Activated T-helper 2 cell treated with anti-CD3 and anti-CD28 coated beads, Interferon-gamma antibody, Interleukin-2, Interleukin-4, amounts not matched to agents 10 μg/mL and 5 μg/mL and 100 μg/mL, durations not matched to agents 14 hours and 24 hours and 36 hours (primary cell): ENCODE measurements at regions not wholly inside any gene's neighbourhood (a gene's known extent, or its start where the extent isn't known, plus 50 kb on each side); places are given as distances from the start of the nearest gene placed in this dataset.

Source experiments
- DNase-seq: peaks from one replicate; pipeline ENCODE4 v3.0.0; 2021; ENCODE audit warnings: low spot score
- H3K27ac Mint-ChIP-seq: one replicate; pipeline ENCODE4 v1.8.0; 2021; ENCODE audit warnings: mixed read lengths
- H3K27me3 Mint-ChIP-seq: one replicate; pipeline ENCODE4 v1.8.0; 2021; ENCODE audit warnings: low read depth, mixed read lengths
- H3K36me3 Mint-ChIP-seq: one replicate; pipeline ENCODE4 v1.8.0; 2021; ENCODE audit warnings: low read depth, mixed read lengths
- H3K4me1 Mint-ChIP-seq: one replicate; pipeline ENCODE4 v1.8.0; 2021; ENCODE audit warnings: low read depth, mixed read lengths
- H3K4me3 Mint-ChIP-seq: one replicate; pipeline ENCODE4 v1.8.0; 2021; ENCODE audit warnings: low read depth, mild to moderate bottlenecking, moderate library complexity, mixed read lengths
- H3K9me3 Mint-ChIP-seq: one replicate; pipeline ENCODE4 v1.8.0; 2021; ENCODE audit warnings: mixed read lengths
- intact Hi-C: fragments of 100-400 bp; cut with micrococcal nuclease; formaldehyde crosslinking; loops from one replicate; pipeline ENCODE4 v1.15.1; 2023

DNA sequence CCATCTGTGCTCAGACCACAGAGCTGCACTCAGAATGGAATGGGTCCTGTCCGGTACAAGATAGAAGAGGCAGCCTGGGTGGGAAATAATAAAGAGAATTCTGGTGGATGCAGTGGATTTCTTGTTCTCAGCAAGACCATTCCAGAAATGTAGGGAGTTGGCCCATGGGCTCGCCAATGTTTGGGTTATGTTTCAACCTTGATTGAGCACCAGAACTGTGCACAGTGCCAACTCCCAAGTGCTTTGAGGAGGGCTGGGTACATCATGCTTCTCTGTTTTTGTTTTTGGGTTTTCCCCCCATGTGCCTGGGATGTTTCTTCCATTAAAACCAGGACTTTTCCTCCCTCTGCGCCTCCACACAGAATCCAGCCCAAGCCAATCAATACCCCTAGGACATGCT lies 304.1 kb downstream of the TNS1 start:
- Mint-ChIP-seq H3K27ac (no peak overlapping the region), H3K4me1 (peaks cover 10% of the 10 kb centered on the region), H3K9me3 (no peaks in the 10 kb centered on the region), H3K4me3 (no peak overlapping the region), H3K27me3 (no peaks in the 10 kb centered on the region), H3K36me3 (no peaks in the 10 kb centered on the region)
- no peak for DNase-seq
- intact Hi-C loops = no loop called here

DNA sequence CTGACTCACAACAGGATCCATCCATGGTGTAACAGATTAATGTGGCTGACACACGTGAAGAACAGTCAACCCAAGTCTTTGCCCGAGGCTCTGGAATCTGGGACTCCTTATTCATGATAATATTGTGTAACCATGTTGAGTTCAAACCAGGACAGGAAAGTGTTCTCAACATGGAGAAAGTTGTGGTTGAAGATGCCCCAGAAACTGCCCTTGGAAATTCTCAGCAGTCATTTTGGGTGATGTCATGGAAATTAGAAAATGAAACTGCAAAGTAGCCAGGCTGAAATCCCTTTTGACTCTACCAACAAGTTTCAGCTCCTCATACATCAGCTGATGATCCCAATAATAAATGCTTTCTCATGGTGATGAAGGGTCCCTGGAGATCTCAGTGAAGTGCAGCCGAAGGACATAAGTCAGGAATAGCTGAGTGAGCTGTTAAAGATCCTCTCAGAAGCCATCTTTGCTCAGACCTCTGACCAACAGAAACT lies 307.7 kb downstream of the TNS1 start:
- intact Hi-C loops = no loop called here
- Mint-ChIP-seq H3K27me3 (no peaks in the 10 kb centered on the region), H3K4me3 (no peak overlapping the region), H3K9me3 (no peaks in the 10 kb centered on the region), H3K4me1 (peaks cover 10% of the 10 kb centered on the region), H3K27ac (no peak overlapping the region), H3K36me3 (no peaks in the 10 kb centered on the region)
- no peak for DNase-seq

DNA sequence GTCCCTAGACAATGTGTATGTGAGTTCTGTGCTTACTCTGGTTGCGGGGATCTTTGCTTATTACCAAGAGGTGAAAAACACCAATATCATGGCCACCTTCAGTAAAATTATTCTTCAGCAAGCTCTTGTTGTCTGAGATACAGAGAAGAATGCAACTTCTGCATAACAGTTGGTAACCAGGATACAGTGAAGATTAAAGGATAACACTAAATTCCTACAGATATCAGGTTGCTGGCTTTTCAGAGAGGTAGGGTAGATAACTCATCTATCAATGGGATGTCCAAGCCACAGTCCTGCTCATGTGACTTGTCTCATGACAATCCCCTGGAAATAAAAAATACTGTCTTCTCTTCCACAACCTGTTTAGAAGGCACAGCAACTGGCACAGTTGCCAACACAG lies 308.5 kb downstream of the TNS1 start:
- peaks cover 10% of the 10 kb centered on the region for H3K4me1 Mint-ChIP-seq
- no peaks in the 10 kb centered on the region for H3K9me3 Mint-ChIP-seq
- no peaks in the 10 kb centered on the region for H3K36me3 Mint-ChIP-seq
- no peak overlapping the region for H3K27ac Mint-ChIP-seq
- DNase-seq = no peak
- no peak overlapping the region for H3K4me3 Mint-ChIP-seq
- no peaks in the 10 kb centered on the region for H3K27me3 Mint-ChIP-seq
- intact Hi-C loops = no loop called here

- DNase-seq = no peak
- H3K36me3 Mint-ChIP-seq = no peaks in the 10 kb centered on the region
- no peak overlapping the region for H3K27ac Mint-ChIP-seq
- peaks cover 10% of the 10 kb centered on the region for H3K4me1 Mint-ChIP-seq
- no peak overlapping the region for H3K4me3 Mint-ChIP-seq
- H3K27me3 Mint-ChIP-seq = no peaks in the 10 kb centered on the region
- H3K9me3 Mint-ChIP-seq = no peaks in the 10 kb centered on the region
- intact Hi-C loops = no loop called here
These were observed 309.4 kb downstream of the TNS1 start for GRCh38 chr2:217693363-217693762.

GRCh38 chr2:217691920-217692666 lies 310.7 kb downstream of the TNS1 start:
- H3K4me1 Mint-ChIP-seq = peaks cover 8% of the 10 kb centered on the region
- no peaks in the 10 kb centered on the region for H3K9me3 Mint-ChIP-seq
- H3K27me3 Mint-ChIP-seq = no peaks in the 10 kb centered on the region
- DNase-seq = no peak
- no peaks in the 10 kb centered on the region for H3K36me3 Mint-ChIP-seq
- no peak overlapping the region for H3K4me3 Mint-ChIP-seq
- H3K27ac Mint-ChIP-seq = no peak overlapping the region
- intact Hi-C loops = no loop called here

DNA sequence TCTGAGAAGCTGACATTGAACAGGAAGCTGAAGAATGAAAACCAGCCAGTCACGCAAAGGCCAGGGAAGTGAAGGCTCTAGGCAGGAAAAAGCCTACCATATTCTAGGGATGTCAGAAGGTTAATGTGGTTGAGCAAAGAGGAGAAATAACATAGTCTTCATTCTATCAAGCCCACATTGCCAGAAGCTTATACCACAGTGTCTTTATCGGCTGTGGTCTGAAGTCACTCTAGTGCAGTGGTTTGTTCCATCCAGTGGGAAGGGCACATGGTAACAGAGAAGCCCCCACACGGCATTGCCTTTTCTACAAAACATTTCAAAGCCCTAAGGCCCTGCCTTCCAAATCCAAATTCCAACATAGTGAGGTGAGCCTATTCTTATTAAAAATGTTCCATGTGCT lies 311.3 kb downstream of the TNS1 start:
- H3K27ac Mint-ChIP-seq = no peak overlapping the region
- H3K36me3 Mint-ChIP-seq = no peaks in the 10 kb centered on the region
- H3K4me3 Mint-ChIP-seq = no peak overlapping the region
- H3K4me1 Mint-ChIP-seq = peaks cover 8% of the 10 kb centered on the region
- H3K9me3 Mint-ChIP-seq = no peaks in the 10 kb centered on the region
- H3K27me3 Mint-ChIP-seq = no peaks in the 10 kb centered on the region
- no peak for DNase-seq
- intact Hi-C loops = no loop called here

DNA sequence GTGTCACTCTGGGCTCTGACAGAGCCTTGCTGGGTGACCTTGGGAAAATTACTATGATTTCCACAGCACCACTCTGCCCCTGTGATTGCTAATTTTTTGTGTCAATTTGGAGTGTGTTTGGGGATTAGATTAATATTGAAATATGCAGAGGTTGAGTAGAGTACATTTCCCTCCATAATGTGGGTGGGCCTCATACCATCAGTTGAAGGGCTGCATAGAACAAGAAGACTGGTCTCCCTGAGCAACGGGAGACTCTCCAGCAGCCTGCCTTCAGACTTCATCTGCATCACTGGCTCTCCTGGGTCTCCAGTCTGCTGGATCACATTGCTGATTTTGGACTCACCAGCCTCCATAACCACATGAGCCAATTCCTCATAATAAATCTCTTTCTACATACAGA lies 313.7 kb downstream of the TNS1 start:
- intact Hi-C loops = no loop called here
- H3K27me3 Mint-ChIP-seq = no peaks in the 10 kb centered on the region
- no peak for DNase-seq
- H3K9me3 Mint-ChIP-seq = no peaks in the 10 kb centered on the region
- H3K36me3 Mint-ChIP-seq = no peaks in the 10 kb centered on the region
- no peak overlapping the region for H3K4me3 Mint-ChIP-seq
- H3K4me1 Mint-ChIP-seq = no peaks in the 10 kb centered on the region
- H3K27ac Mint-ChIP-seq = no peak overlapping the region

DNA sequence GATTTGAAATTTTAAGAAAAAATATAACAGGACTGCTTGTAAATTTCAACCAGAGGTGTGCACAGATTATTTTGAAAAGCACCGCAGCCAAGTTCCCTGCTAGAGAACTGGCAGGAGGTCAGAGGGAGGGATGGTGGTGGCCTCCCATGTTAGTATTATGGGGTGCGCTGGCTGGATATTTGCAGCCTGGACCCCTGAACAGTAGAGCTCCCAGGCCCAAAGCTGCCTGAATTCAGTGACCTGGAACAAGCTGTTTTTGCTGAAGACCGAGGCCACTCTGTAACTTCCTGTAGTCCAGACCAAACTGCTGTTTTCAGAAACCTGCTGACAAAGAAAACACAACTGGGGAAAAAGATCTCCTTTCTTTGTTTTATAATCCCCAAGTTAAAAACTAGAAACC lies 314.3 kb downstream of the TNS1 start:
- Mint-ChIP-seq H3K9me3 (no peaks in the 10 kb centered on the region), H3K27me3 (no peaks in the 10 kb centered on the region), H3K36me3 (no peaks in the 10 kb centered on the region), H3K4me1 (no peaks in the 10 kb centered on the region), H3K27ac (no peak overlapping the region), H3K4me3 (no peak overlapping the region)
- no peak for DNase-seq
- intact Hi-C loops = no loop called here

DNA sequence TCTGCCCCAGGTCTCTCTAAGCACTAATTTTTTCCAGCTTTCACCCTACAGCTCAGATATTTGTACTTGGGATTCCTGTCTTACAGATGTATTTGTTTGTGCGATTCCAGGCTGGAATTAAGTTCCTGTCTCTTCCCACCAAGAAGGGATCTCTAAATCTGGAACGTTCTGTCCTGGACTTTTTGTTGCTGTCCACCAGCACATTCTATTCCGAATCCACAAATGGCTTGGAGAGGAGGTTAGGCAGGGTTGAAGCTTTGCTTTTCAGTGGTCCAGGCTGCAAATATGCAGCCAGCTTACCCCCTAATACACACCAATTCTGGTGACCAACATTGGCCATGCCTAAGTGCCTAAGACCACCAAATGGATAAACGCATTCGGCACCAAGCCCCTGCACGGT lies 315.0 kb downstream of the TNS1 start:
- Mint-ChIP-seq H3K27ac (no peak overlapping the region), H3K9me3 (no peaks in the 10 kb centered on the region), H3K4me3 (no peak overlapping the region), H3K27me3 (no peaks in the 10 kb centered on the region), H3K36me3 (no peaks in the 10 kb centered on the region), H3K4me1 (no peaks in the 10 kb centered on the region)
- intact Hi-C loops = no loop called here
- DNase-seq = no peak

GRCh38 chr2:217685255-217685605 lies 317.6 kb downstream of the TNS1 start:
- Mint-ChIP-seq H3K9me3 (no peaks in the 10 kb centered on the region), H3K36me3 (no peaks in the 10 kb centered on the region), H3K4me3 (no peak overlapping the region), H3K27ac (no peak overlapping the region), H3K4me1 (no peaks in the 10 kb centered on the region), H3K27me3 (no peaks in the 10 kb centered on the region)
- intact Hi-C loops = no loop called here
- no peak for DNase-seq

DNA sequence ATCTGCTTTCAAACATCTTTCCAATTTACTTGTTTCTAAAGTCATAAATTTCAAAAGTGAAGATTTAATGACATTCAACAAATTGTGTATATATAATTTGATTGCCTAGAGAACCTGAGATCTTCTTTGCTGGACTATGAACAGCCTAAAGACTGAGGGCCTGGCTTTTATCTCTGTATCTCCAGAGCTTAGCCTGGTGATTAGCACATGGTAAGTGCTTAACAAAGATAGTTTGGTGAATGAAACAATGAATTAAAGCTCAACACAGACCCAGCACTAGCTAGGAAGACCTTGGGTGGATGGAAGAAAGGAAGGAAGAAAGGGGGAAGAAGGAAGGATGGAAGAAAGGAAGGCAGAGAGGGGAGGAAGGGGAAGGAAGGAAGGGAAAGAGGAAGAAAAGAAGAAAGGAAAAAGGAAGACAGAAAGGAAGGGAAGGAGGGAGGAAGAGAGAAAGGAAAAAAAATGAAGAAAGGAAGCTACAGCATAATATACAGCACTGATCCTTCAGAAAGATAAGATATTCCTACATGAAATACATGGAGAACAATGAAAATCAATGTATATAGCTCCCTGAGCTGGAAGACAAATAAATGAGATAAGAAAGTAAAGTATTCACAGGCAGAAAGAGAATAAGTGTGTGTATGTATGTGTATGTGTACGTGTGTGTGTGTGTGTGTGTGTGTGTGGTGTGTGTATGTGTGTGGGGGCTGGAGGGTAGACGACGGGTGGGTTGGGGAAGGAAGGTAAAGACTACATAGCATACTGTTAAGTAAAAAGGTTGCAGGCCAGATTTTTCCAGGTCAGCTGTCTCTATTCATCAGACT lies 318.2 kb downstream of the TNS1 start:
- Mint-ChIP-seq H3K9me3 (no peaks in the 10 kb centered on the region), H3K4me1 (no peaks in the 10 kb centered on the region), H3K36me3 (no peaks in the 10 kb centered on the region), H3K27me3 (no peaks in the 10 kb centered on the region), H3K27ac (no peak overlapping the region), H3K4me3 (no peak overlapping the region)
- DNase-seq = no peak
- intact Hi-C loops = no loop called here

DNA sequence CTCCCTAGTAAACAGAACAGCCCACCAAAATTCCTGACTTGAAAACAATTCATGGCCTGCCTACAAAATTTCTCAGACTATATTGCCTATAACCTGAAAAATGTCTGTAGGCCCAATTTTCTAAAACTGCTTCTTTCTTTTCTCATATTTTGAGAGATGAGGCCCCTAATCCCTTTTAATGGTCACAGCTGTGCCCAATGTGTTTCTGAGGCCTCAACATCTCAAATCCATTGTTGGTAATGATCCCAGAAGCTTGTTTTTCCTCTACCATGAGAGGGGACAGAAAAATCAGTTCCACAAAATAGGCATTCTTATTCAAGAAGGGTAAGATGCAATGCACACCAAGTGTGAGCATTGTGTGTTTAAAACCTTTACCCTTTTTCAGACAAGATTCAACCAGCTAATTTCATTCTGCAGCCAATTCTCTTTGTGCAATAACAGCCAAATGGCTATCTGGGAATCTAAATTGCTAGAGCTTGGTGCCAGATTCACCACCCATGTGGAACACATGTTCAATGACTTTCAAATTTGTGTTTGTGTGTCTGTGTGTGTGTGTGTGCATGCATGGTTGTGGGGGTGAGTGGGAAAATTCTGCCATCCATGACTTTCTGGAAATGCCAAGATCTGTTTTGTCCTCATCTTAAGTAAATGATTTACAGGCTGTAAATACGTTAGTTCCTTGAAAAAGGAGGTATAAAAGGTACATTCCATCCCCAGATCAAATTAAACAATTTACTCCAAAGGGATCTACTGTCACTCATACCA lies 319.5 kb downstream of the TNS1 start:
- H3K27me3 Mint-ChIP-seq = no peaks in the 10 kb centered on the region

GRCh38 chr2:217681791-217682190 lies 321.0 kb downstream of the TNS1 start:
- H3K4me1 Mint-ChIP-seq = no peaks in the 10 kb centered on the region
- intact Hi-C loops = no loop called here
- H3K27me3 Mint-ChIP-seq = no peaks in the 10 kb centered on the region
- no peaks in the 10 kb centered on the region for H3K36me3 Mint-ChIP-seq
- H3K4me3 Mint-ChIP-seq = no peak overlapping the region
- no peak overlapping the region for H3K27ac Mint-ChIP-seq
- DNase-seq = no peak
- no peaks in the 10 kb centered on the region for H3K9me3 Mint-ChIP-seq

More for the DNA sequence above, 319.5 kb downstream of the TNS1 start:
- H3K27ac Mint-ChIP-seq = no peak overlapping the region
- no peak overlapping the region for H3K4me3 Mint-ChIP-seq
- H3K9me3 Mint-ChIP-seq = no peaks in the 10 kb centered on the region
- no peaks in the 10 kb centered on the region for H3K4me1 Mint-ChIP-seq
- intact Hi-C loops = no loop called here
- H3K36me3 Mint-ChIP-seq = no peaks in the 10 kb centered on the region
- no peak for DNase-seq
